Smooth muscle cell (in vitro differentiated cells): ENCODE measurements at regions not wholly inside any gene's neighbourhood (a gene's known extent, or its start where the extent isn't known, plus 50 kb on each side); places are given as distances from the start of the nearest gene placed in this dataset.

Experiments used
- DNase-seq: peaks from one replicate; lab custom pipeline; 2025; ENCODE audit not compliant: unreplicated experiment; lab: John Stamatoyannopoulos, UW
- H2AFZ ChIP-seq: fragments of 200-600 bp; sonication (generic); 2 replicates; pipeline ENCODE4 v1.6.0; 2016; ENCODE audit warnings: antibody characterized with exemption, low read depth, mild to moderate bottlenecking
- H3F3A ChIP-seq: fragments of 200-600 bp; sonication (generic); 2 replicates; pipeline ENCODE4 v1.6.0; 2017; ENCODE audit warnings: antibody characterized with exemption, low read depth
- H3K27ac ChIP-seq: fragments of 200-600 bp; sonication (generic); 2 replicates; pipeline ENCODE4 v1.5.1; 2016; ENCODE audit warnings: low read depth, mild to moderate bottlenecking
- H3K27me3 ChIP-seq: fragments of 200-600 bp; sonication (generic); 2 replicates; pipeline ENCODE4 v1.6.1; 2016; ENCODE audit warnings: low read depth, mild to moderate bottlenecking
- H3K36me3 ChIP-seq: fragments of 200-600 bp; sonication (generic); 2 replicates; pipeline ENCODE4 v1.5.1; 2016; ENCODE audit warnings: low read depth
- H3K4me1 ChIP-seq: fragments of 200-600 bp; sonication (generic); 2 replicates; pipeline ENCODE4 v1.5.1; 2016; ENCODE audit warnings: low read depth
- H3K4me2 ChIP-seq: fragments of 200-600 bp; sonication (generic); 2 replicates; pipeline ENCODE4 v1.6.0; 2016; ENCODE audit warnings: mild to moderate bottlenecking
- H3K4me3 ChIP-seq: fragments of 200-600 bp; sonication (generic); 2 replicates; pipeline ENCODE4 v1.5.1; 2016; ENCODE audit warnings: mild to moderate bottlenecking
- H3K79me2 ChIP-seq: fragments of 200-600 bp; sonication (generic); 2 replicates; pipeline ENCODE4 v1.6.0; 2016; ENCODE audit warnings: low read depth, mild to moderate bottlenecking
- H3K9ac ChIP-seq: fragments of 200-600 bp; sonication (generic); 2 replicates; pipeline ENCODE4 v1.6.0; 2016; ENCODE audit warnings: low read depth
- H3K9me3 ChIP-seq: fragments of 200-600 bp; sonication (generic); replicated peaks from 2 replicates; pipeline ENCODE4 v1.5.1; 2016; ENCODE audit warnings: low read depth
- H4K20me1 ChIP-seq: fragments of 200-600 bp; sonication (generic); 2 replicates; pipeline ENCODE4 v1.6.0; 2016; ENCODE audit warnings: low read depth
- CTCF ChIP-seq: fragments of 200-600 bp; sonication (generic); IDR thresholded peaks from 2 replicates; pipeline ENCODE4 v1.5.1; 2017; ENCODE audit warnings: borderline replicate concordance, mild to moderate bottlenecking, antibody characterized with exemption; ENCODE audit not compliant: insufficient read depth, poor library complexity, severe bottlenecking
- WGBS: methylation state at CpG from one replicate; pipeline ENCODE4 v1.1.7; 2016; ENCODE audit warnings: low lambda C conversion rate; 5-methylcytosine and 5-hydroxymethylcytosine counted together

- DNase-seq: no peak
- H3K27ac ChIP-seq: no peak overlapping the region
- H3F3A ChIP-seq: no peaks in the 10 kb centered on the region
- no peak overlapping the region for H3K9ac ChIP-seq
- no peak overlapping the region for H3K4me2 ChIP-seq
- H3K36me3 ChIP-seq: no peaks in the 10 kb centered on the region
- H3K4me3 ChIP-seq: no peak overlapping the region
- H2AFZ ChIP-seq: no peak overlapping the region
- H3K79me2 ChIP-seq: no peaks in the 10 kb centered on the region
- no peaks in the 10 kb centered on the region for H4K20me1 ChIP-seq
- H3K4me1 ChIP-seq: no peaks in the 10 kb centered on the region
- no peaks in the 10 kb centered on the region for H3K9me3 ChIP-seq
- peaks cover 21% of the 10 kb centered on the region for H3K27me3 ChIP-seq
- TF ChIP-seq CTCF: no peak
- WGBS: 45% methylated on average over 8 of the region's 8 CpGs
Observed at GRCh38 chr17:13268791-13269595, 251.2 kb upstream of the ELAC2 start.

DNA sequence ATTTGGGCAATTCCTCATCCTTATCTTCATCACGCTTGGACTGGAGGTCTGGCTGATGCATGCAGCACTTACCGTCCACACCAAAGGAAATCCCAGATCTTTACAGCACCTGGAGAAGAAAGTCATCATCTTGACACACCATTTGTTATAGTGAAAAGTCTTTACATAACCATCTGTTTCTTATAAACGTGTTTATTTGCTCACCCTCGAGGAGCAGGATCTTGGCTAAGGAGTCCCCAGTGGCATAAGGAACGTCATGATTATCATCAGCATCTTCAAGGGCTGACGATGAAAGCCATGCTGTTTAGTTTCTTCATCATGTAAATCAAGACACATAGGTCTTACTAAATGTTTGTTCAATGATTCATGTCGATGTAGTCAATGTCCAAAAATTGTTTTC is 248.8 kb upstream of the ELAC2 start:
- H3K36me3 ChIP-seq: no peaks in the 10 kb centered on the region
- no peak for TF ChIP-seq CTCF
- H3K27me3 ChIP-seq: peaks cover 21% of the 10 kb centered on the region
- no peak overlapping the region for H2AFZ ChIP-seq
- no peaks in the 10 kb centered on the region for H3F3A ChIP-seq
- H4K20me1 ChIP-seq: no peaks in the 10 kb centered on the region
- no peak overlapping the region for H3K27ac ChIP-seq
- H3K4me1 ChIP-seq: no peaks in the 10 kb centered on the region
- H3K79me2 ChIP-seq: no peaks in the 10 kb centered on the region
- H3K4me3 ChIP-seq: no peak overlapping the region
- no peak for DNase-seq
- H3K4me2 ChIP-seq: no peak overlapping the region
- no peak overlapping the region for H3K9ac ChIP-seq
- no peaks in the 10 kb centered on the region for H3K9me3 ChIP-seq
- WGBS: 34% methylated on average over 7 of the region's 7 CpGs

DNA sequence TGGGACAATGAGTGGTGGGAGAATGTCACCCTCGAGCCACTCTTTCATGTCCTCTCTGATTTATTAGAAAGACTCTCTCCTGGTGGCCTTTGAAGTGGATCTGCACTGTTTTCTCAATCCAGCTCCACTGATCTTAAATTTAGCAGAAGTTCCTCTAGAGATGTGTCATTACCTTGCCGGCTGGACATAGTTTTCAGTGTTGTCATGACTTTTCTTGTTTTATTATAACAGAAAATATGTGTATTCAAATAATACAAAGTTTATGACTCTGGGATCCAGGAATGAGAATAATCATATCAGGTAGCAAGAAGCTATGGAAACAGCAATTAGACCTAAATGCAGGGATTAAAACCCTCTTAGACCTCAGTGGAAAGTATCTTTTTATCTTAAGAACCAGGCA is 247.5 kb upstream of the ELAC2 start:
- H3K79me2 ChIP-seq: no peaks in the 10 kb centered on the region
- no peaks in the 10 kb centered on the region for H3K4me1 ChIP-seq
- H3K27me3 ChIP-seq: peaks cover 21% of the 10 kb centered on the region
- no peaks in the 10 kb centered on the region for H3K9me3 ChIP-seq
- H2AFZ ChIP-seq: no peak overlapping the region
- H3K4me2 ChIP-seq: no peak overlapping the region
- TF ChIP-seq CTCF: no peak
- 55% methylated on average over 2 of the region's 2 CpGs for WGBS
- no peaks in the 10 kb centered on the region for H3K36me3 ChIP-seq
- H3K9ac ChIP-seq: no peak overlapping the region
- no peak for DNase-seq
- H4K20me1 ChIP-seq: no peaks in the 10 kb centered on the region
- H3K4me3 ChIP-seq: no peak overlapping the region
- no peaks in the 10 kb centered on the region for H3F3A ChIP-seq
- no peak overlapping the region for H3K27ac ChIP-seq

GRCh38 chr17:13263746-13264145 is 245.9 kb upstream of the ELAC2 start:
- Histone ChIP-seq H4K20me1 (no peaks in the 10 kb centered on the region), H3F3A (no peaks in the 10 kb centered on the region), H3K9ac (no peak overlapping the region), H3K9me3 (no peaks in the 10 kb centered on the region), H3K27me3 (peaks cover 8% of the 10 kb centered on the region), H3K4me1 (no peaks in the 10 kb centered on the region), H3K36me3 (no peaks in the 10 kb centered on the region), H3K27ac (no peak overlapping the region), H3K4me2 (no peak overlapping the region), H3K79me2 (no peaks in the 10 kb centered on the region), H3K4me3 (no peak overlapping the region), H2AFZ (no peak overlapping the region)
- no peak for TF ChIP-seq CTCF
- 80% methylated on average over 4 of the region's 4 CpGs for WGBS
- no peak for DNase-seq
